OCI-LY7 (cell line): ENCODE measurements at regions not wholly inside any gene's neighbourhood (a gene's known extent, or its start where the extent isn't known, plus 50 kb on each side); places are given as distances from the start of the nearest gene placed in this dataset.

Experiments
- BruUV-seq: library from RNA; stranded (reverse); fragments of 400-500 nt; replicated peaks from 2 replicates; lab custom pipeline; 2021; lab: Mats Ljungman, UMichigan
- CTCF ChIA-PET: fragments of 300-600 bp; sonication (Branson Sonifier 250); formaldehyde crosslinking; loops from one replicate; lab custom pipeline; 2022; ENCODE audit warnings: antibody characterized with exemption; ENCODE audit not compliant: unreplicated experiment; lab: Charles Lee
- POLR2A ChIA-PET: fragments of 300-600 bp; sonication (Branson Sonifier 250); formaldehyde crosslinking; loops from one replicate; lab custom pipeline; 2022; ENCODE audit warnings: antibody characterized with exemption; lab: Charles Lee
- DNase-seq: peaks from one replicate; pipeline ENCODE4 v3.0.0-alpha.2; 2015; ENCODE audit warnings: low spot score
- H2AFZ ChIP-seq: fragments of 200-600 bp; sonication (generic), shearing (Covaris generic); 2 replicates; pipeline ENCODE4 v1.6.1; 2014; ENCODE audit warnings: mild to moderate bottlenecking, antibody characterized with exemption, low read length, moderate library complexity
- H3K27ac ChIP-seq: fragments of 200-600 bp; sonication (generic); 2 replicates; pipeline ENCODE4 v1.5.1; 2014; ENCODE audit warnings: mixed run types, low read depth, mild to moderate bottlenecking, moderate library complexity, low read length, inconsistent platforms; ENCODE audit not compliant: poor library complexity, severe bottlenecking
- H3K36me3 ChIP-seq: fragments of 200-600 bp; sonication (generic); 2 replicates; pipeline ENCODE4 v1.6.1; 2014; ENCODE audit warnings: mild to moderate bottlenecking, antibody characterized with exemption, low read length, moderate library complexity, mixed read lengths; ENCODE audit not compliant: insufficient read depth
- H3K4me1 ChIP-seq: fragments of 200-600 bp; sonication (generic); 2 replicates; pipeline ENCODE4 v1.5.1; 2014; ENCODE audit warnings: mild to moderate bottlenecking, low read length; ENCODE audit not compliant: insufficient read depth, poor library complexity, severe bottlenecking
- H3K4me2 ChIP-seq: fragments of 200-600 bp; sonication (generic); 2 replicates; pipeline ENCODE4 v1.6.1; 2014; ENCODE audit warnings: mild to moderate bottlenecking, low read length
- H3K4me3 ChIP-seq: fragments of 200-600 bp; sonication (generic); 2 replicates; pipeline ENCODE4 v1.5.1; 2014; ENCODE audit warnings: mild to moderate bottlenecking, low read depth, low read length; ENCODE audit not compliant: poor library complexity, severe bottlenecking
- H3K79me2 ChIP-seq: fragments of 200-600 bp; sonication (generic); 2 replicates; pipeline ENCODE4 v1.6.1; 2016; ENCODE audit warnings: low read depth, mild to moderate bottlenecking, low read length, moderate library complexity, mixed read lengths; ENCODE audit not compliant: insufficient read depth
- H3K9me2 ChIP-seq: fragments of 200-600 bp; sonication (generic); 2 replicates; pipeline ENCODE4 v1.6.1; 2016; ENCODE audit warnings: mild to moderate bottlenecking, low read length, mixed read lengths; ENCODE audit not compliant: insufficient read depth
- H3K9me3 ChIP-seq: fragments of 200-600 bp; sonication (generic); 2 replicates; pipeline ENCODE4 v1.6.1; 2014; ENCODE audit warnings: mild to moderate bottlenecking, mixed run types, low read length, mixed read lengths
- H4K20me1 ChIP-seq: fragments of 200-600 bp; sonication (generic); 2 replicates; pipeline ENCODE4 v1.6.1; 2014; ENCODE audit warnings: mild to moderate bottlenecking, antibody characterized with exemption, low read length, moderate library complexity, mixed read lengths; ENCODE audit not compliant: insufficient read depth
- EZH2phosphoT487 ChIP-seq: fragments of 200-600 bp; sonication (generic); IDR thresholded peaks from 2 replicates; pipeline ENCODE4 v1.6.1; 2018; ENCODE audit warnings: low read depth, borderline replicate concordance, mild to moderate bottlenecking, mixed run types, antibody characterized with exemption, low read length, moderate library complexity, mixed read lengths
- intact Hi-C: fragments of 100-400 bp; cut with micrococcal nuclease; formaldehyde crosslinking; loops from one replicate; pipeline ENCODE4 v1.10.0; 2022; ENCODE audit not compliant: unreplicated experiment
- TF ChIP-seq, protein P1 (sequence below): fragments of 200-600 bp; sonication (generic); conservative IDR thresholded peaks from 2 replicates; pipeline ENCODE4 v1.5.1; 2014; ENCODE audit warnings: mild to moderate bottlenecking, antibody characterized with exemption, low read length, moderate library complexity, mixed read lengths

DNA sequence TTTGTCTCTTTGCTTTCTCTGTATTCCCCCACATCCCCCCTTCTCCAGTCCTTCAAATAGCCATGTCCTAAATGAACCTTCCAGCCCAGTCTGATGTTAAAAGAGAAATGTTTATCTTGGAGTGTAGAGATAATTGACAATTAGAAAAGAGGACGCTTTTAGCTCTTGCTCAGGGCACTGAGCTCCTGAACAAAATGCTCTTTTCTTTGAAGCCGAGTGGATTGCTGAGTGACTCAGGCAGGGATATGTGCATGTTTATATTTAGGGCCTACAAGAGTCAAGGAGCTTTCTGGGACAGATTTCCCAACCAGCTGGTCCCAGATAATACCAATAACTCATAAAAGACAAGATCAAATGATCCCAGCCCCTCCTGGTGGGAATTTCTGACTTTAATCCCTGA lies 88.0 kb upstream of the SETBP1 start:
- intact Hi-C loops, result no loop called here
- DNase-seq, result no peak
- no TSS peak for BruUV-seq
- Histone ChIP-seq H3K9me3 (no peaks in the 10 kb centered on the region), H3K79me2 (no peaks in the 10 kb centered on the region), H3K9me2 (no peaks in the 10 kb centered on the region), H4K20me1 (no peaks in the 10 kb centered on the region), H3K4me3 (no peak overlapping the region), H3K36me3 (no peaks in the 10 kb centered on the region), H3K4me1 (no peaks in the 10 kb centered on the region), H3K27ac (no peak overlapping the region), H2AFZ (no peak overlapping the region), H3K4me2 (no peak overlapping the region)
- ChIA-PET CTCF (no interaction called here), POLR2A (no interaction called here)
- TF ChIP-seq EZH2phosphoT487, result no peak
- TF ChIP-seq, protein P1, sequence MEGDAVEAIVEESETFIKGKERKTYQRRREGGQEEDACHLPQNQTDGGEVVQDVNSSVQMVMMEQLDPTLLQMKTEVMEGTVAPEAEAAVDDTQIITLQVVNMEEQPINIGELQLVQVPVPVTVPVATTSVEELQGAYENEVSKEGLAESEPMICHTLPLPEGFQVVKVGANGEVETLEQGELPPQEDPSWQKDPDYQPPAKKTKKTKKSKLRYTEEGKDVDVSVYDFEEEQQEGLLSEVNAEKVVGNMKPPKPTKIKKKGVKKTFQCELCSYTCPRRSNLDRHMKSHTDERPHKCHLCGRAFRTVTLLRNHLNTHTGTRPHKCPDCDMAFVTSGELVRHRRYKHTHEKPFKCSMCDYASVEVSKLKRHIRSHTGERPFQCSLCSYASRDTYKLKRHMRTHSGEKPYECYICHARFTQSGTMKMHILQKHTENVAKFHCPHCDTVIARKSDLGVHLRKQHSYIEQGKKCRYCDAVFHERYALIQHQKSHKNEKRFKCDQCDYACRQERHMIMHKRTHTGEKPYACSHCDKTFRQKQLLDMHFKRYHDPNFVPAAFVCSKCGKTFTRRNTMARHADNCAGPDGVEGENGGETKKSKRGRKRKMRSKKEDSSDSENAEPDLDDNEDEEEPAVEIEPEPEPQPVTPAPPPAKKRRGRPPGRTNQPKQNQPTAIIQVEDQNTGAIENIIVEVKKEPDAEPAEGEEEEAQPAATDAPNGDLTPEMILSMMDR, result no peak

DNA sequence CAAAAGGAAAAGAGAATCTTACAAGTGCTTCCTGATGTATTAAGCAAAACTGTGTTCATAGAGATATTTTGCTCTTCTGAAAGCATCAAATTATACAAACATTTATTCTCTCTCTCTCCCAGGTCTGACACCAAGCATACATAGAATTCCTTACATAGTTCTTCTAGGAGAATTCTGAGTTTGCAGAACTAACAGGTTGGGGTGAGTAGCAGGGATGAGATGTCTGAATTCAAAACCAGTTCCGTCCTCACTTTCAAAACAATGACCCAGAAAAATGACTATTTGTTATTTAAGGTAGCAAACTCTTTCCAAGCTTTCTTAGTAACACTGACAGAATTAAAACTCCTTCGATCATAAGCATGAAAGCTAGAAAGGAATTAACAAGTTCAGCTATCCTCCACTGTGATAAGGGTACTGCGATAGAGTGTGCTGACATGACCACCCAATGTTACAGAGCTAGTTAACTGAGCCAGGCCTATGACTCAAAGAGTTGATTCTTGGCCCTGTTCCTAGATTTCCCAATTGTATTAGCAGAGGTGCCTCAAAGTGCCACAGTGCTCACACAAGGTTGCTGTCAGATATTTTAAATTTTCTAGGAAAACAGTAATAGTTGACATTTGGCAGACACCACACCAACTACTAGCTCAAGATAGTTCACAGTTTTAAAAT lies 85.8 kb upstream of the SETBP1 start:
- ChIA-PET CTCF (no interaction called here), POLR2A (no interaction called here)
- H4K20me1 ChIP-seq, result no peaks in the 10 kb centered on the region
- no peaks in the 10 kb centered on the region for H3K79me2 ChIP-seq
- H2AFZ ChIP-seq, result no peak overlapping the region
- TF ChIP-seq, protein P1, result no peak
- TF ChIP-seq EZH2phosphoT487, result no peak
- H3K9me2 ChIP-seq, result no peaks in the 10 kb centered on the region
- no peaks in the 10 kb centered on the region for H3K36me3 ChIP-seq
- H3K27ac ChIP-seq, result no peak overlapping the region
- no peaks in the 10 kb centered on the region for H3K4me1 ChIP-seq
- no peak for DNase-seq
- intact Hi-C loops, result no loop called here
- H3K4me2 ChIP-seq, result no peak overlapping the region
- H3K4me3 ChIP-seq, result no peak overlapping the region
- BruUV-seq, result no TSS peak
- H3K9me3 ChIP-seq, result no peaks in the 10 kb centered on the region

DNA sequence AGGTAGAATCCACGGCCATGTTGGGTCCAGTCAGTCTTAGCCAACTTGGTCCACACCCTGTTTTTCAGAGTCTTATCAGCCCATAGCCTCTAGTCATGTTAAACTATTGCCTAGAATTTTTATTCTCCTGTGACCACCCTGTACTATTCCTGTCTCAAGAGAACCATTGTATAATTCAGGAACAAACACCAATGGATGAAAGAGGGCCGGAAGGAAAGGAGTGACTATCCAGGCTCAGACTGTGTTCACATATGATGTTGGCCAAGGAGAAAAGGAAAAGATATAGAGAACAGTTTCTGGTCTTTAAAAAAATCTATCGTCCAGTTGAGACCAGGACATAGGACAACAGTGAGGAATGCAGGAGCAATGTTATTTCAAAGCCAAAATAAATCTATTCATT lies 82.9 kb upstream of the SETBP1 start:
- Histone ChIP-seq H3K79me2 (no peaks in the 10 kb centered on the region), H4K20me1 (no peaks in the 10 kb centered on the region), H3K9me3 (no peaks in the 10 kb centered on the region), H3K4me3 (no peak overlapping the region), H3K9me2 (no peaks in the 10 kb centered on the region), H3K4me2 (no peak overlapping the region), H3K36me3 (no peaks in the 10 kb centered on the region), H3K27ac (no peak overlapping the region), H3K4me1 (no peaks in the 10 kb centered on the region), H2AFZ (no peak overlapping the region)
- no peak for TF ChIP-seq EZH2phosphoT487
- TF ChIP-seq, protein P1, result no peak
- BruUV-seq, result no TSS peak
- no peak for DNase-seq
- ChIA-PET CTCF (no interaction called here), POLR2A (no interaction called here)
- intact Hi-C loops, result no loop called here
